HepG2 (cell line): ENCODE measurements at regions not wholly inside any gene's neighbourhood (a gene's known extent, or its start where the extent isn't known, plus 50 kb on each side); places are given as distances from the start of the nearest gene placed in this dataset.

Experiments
- ATAC-seq: fragments of 200-7000 bp; cut with Tn5 transposase; 3 replicates; pipeline ENCODE4 v1.9.1; 2020; ENCODE audit warnings: mild to moderate bottlenecking, moderate library complexity
- BruUV-seq: library from RNA; stranded (reverse); fragments of 400-500 nt; replicated peaks from 2 replicates; lab custom pipeline; 2021; lab: Mats Ljungman, UMichigan
- CTCF ChIA-PET: fragments of 300-600 bp; formaldehyde crosslinking; extraction: SDS; loops from one replicate; lab custom pipeline; 2021; ENCODE audit warnings: low total read pairs, inconsistent platforms, low intra/inter-chr PET ratio; lab: Yijun Ruan, JAX
- POLR2A ChIA-PET: fragments of 350-600 bp; sonication (Branson Sonifier 250); formaldehyde crosslinking; loops from one replicate; lab custom pipeline; 2020; ENCODE audit warnings: antibody characterized with exemption, inconsistent platforms; lab: Yijun Ruan, JAX
- DNase-seq: peaks from one replicate; pipeline ENCODE4 v3.0.0-alpha.2; 2015; ENCODE audit warnings: low spot score
- FAIRE-seq: peaks from 3 replicates; lab custom pipeline; 2011; peaks lifted over from hg19 to GRCh38; lab: Jason Lieb, UNC
- H2AFZ ChIP-seq: one replicate; pipeline ENCODE4 v1.6.1; 2011; ENCODE audit warnings: low read length, inconsistent platforms
- H3K27ac ChIP-seq: fragments of 300-600 bp; 3 replicates; pipeline ENCODE4 v1.8.0; 2011; ENCODE audit warnings: mixed run types, mild to moderate bottlenecking, mixed read lengths, low read length, inconsistent platforms; ENCODE audit not compliant: insufficient read depth; ENCODE audit errors: extremely low read length
- H3K27me3 ChIP-seq, 2 experiments: fragments of 200-600 bp in 1 of 2; 2 replicates in 1 of 2; 3 replicates in 1 of 2; pipeline versions ENCODE4 v1.6.0 to v1.8.0; 2011; ENCODE audit warnings: low read length in 2 of 2, mild to moderate bottlenecking in 2 of 2, moderate library complexity in 2 of 2, inconsistent platforms in 1 of 2; ENCODE audit not compliant: insufficient read depth in 2 of 2, control insufficient read depth in 1 of 2
- H3K36me3 ChIP-seq, 2 experiments: fragments of 200-600 bp in 1 of 2; replicated peaks in 1 of 2; 2 replicates in 1 of 2; 3 replicates in 1 of 2; pipeline versions ENCODE4 v1.5.1 to v1.8.0; 2011; ENCODE audit warnings: low read length in 2 of 2, inconsistent platforms in 1 of 2; ENCODE audit not compliant: insufficient read depth in 2 of 2, control insufficient read depth in 1 of 2
- H3K4me1 ChIP-seq: 2 replicates; pipeline ENCODE4 v1.5.1; 2012; ENCODE audit warnings: low read length, inconsistent platforms; ENCODE audit not compliant: insufficient read depth
- H3K4me2 ChIP-seq: 2 replicates; pipeline ENCODE4 v1.6.0; 2011; ENCODE audit warnings: low read depth, low read length, inconsistent platforms
- H3K4me3 ChIP-seq, 3 experiments: fragments of 200-600 bp in 1 of 3; sonication (generic), shearing (Covaris generic) in 1 of 3; replicated peaks in 1 of 3; 2 replicates each; pipeline ENCODE4 v1.5.1; 2011 to 2016; ENCODE audit warnings: low read length in 3 of 3, inconsistent platforms in 2 of 3, low read depth in 2 of 3, mild to moderate bottlenecking in 2 of 3, control low read depth in 1 of 3, mixed read lengths in 1 of 3; ENCODE audit not compliant: insufficient read depth in 1 of 3
- H3K79me2 ChIP-seq: one replicate; pipeline ENCODE4 v1.6.1; 2011; ENCODE audit warnings: low read length, inconsistent platforms; ENCODE audit not compliant: insufficient read depth
- H3K9ac ChIP-seq: 2 replicates; pipeline ENCODE4 v1.6.0; 2011; ENCODE audit warnings: mild to moderate bottlenecking, low read depth, low read length, inconsistent platforms; ENCODE audit not compliant: insufficient read depth
- H3K9me3 ChIP-seq: 2 replicates; pipeline ENCODE4 v1.5.1; 2012; ENCODE audit warnings: mild to moderate bottlenecking, low read length
- H4K20me1 ChIP-seq: 2 replicates; pipeline ENCODE4 v1.6.0; 2011; ENCODE audit warnings: inconsistent platforms, mild to moderate bottlenecking, low read length, moderate library complexity; ENCODE audit not compliant: insufficient read depth
- BHLHE40 ChIP-seq: IDR thresholded peaks from 2 replicates; pipeline ENCODE4 v1.6.1; 2011; ENCODE audit warnings: low read length, improper control_type of control experiment
- CBX1 ChIP-seq: IDR thresholded peaks from one replicate; pipeline ENCODE4 v1.6.1; 2016; ENCODE audit warnings: antibody characterized with exemption, low read depth
- FOSL1 ChIP-seq: sonication (generic); formaldehyde crosslinking; IDR thresholded peaks from 2 replicates; pipeline ENCODE4 v1.9.0; 2021; ENCODE audit warnings: missing genetic modification reagents, borderline replicate concordance
- GLMP ChIP-seq: sonication (generic); formaldehyde crosslinking; IDR thresholded peaks from 2 replicates; pipeline ENCODE4 v1.9.0; 2021; ENCODE audit warnings: missing genetic modification reagents, mild to moderate bottlenecking, borderline replicate concordance
- MAFK ChIP-seq, 2 experiments: IDR thresholded peaks in 1 of 2; conservative IDR thresholded peaks in 1 of 2; 2 replicates each; pipeline ENCODE4 v1.6.1; 2011; ENCODE audit warnings: improper control_type of control experiment in 2 of 2, low read length in 2 of 2
- PLRG1 ChIP-seq: fragments of 450-650 bp; conservative IDR thresholded peaks from 2 replicates; pipeline ENCODE4 v1.6.1; 2016
- RFXAP ChIP-seq: sonication (generic); formaldehyde crosslinking; IDR thresholded peaks from 2 replicates; pipeline ENCODE4 v1.4.0; 2020; ENCODE audit warnings: missing genetic modification reagents, borderline replicate concordance
- SRY ChIP-seq: sonication (generic); formaldehyde crosslinking; IDR thresholded peaks from 2 replicates; pipeline ENCODE4 v1.8.0; 2022; ENCODE audit warnings: mild to moderate bottlenecking, missing genetic modification reagents
- XRCC5 ChIP-seq: fragments of 200-400 bp; formaldehyde crosslinking; optimal IDR thresholded peaks from 2 replicates; pipeline ENCODE3; 2017; ENCODE audit warnings: mild to moderate bottlenecking, low read length
- ZBTB34 ChIP-seq: sonication (generic); formaldehyde crosslinking; IDR thresholded peaks from 2 replicates; pipeline ENCODE4 v1.8.0; 2022; ENCODE audit warnings: mild to moderate bottlenecking, missing genetic modification reagents
- ZNF20 ChIP-seq: sonication (generic); formaldehyde crosslinking; IDR thresholded peaks from 2 replicates; pipeline ENCODE4 v1.4.0; 2020; ENCODE audit warnings: mild to moderate bottlenecking, moderate library complexity, missing genetic modification reagents
- ZNF468 ChIP-seq: sonication (generic); formaldehyde crosslinking; IDR thresholded peaks from 2 replicates; pipeline ENCODE4 v1.8.0; 2022; ENCODE audit warnings: mild to moderate bottlenecking, moderate library complexity, missing genetic modification reagents
- ZNF761 ChIP-seq: sonication (generic); formaldehyde crosslinking; conservative IDR thresholded peaks from 2 replicates; pipeline ENCODE4 v1.4.0; 2020; ENCODE audit warnings: mild to moderate bottlenecking, missing genetic modification reagents
- ZXDC ChIP-seq: sonication (generic); formaldehyde crosslinking; IDR thresholded peaks from 2 replicates; pipeline ENCODE4 v1.5.0; 2020; ENCODE audit warnings: mild to moderate bottlenecking, missing genetic modification reagents
- WGBS: methylation state at CpG from one replicate; pipeline ENCODE4 v1.1.6; 2017; ENCODE audit warnings: low lambda C conversion rate; 5-methylcytosine and 5-hydroxymethylcytosine counted together
- in situ Hi-C: cut with HindIII; loops from 2 replicates; pipeline ENCODE4 v1.10.0; 2017; ENCODE audit warnings: low pct_unique_long_range_greater_than_20kb; ENCODE audit not compliant: extremely low pct_ligation_motif_present
- intact Hi-C: fragments of 100-400 bp; cut with micrococcal nuclease; formaldehyde crosslinking; loops from one replicate; pipeline ENCODE4 v1.10.0; 2022; ENCODE audit not compliant: unreplicated experiment
- TF ChIP-seq, protein P1 (sequence below): IDR thresholded peaks from 2 replicates; pipeline ENCODE4 v1.6.1; 2012; ENCODE audit warnings: low read length, improper control_type of control experiment

- no peak for TF ChIP-seq ZBTB34 (CRISPR knock-in tag)
- TF ChIP-seq GLMP (CRISPR knock-in tag), result no peak
- TF ChIP-seq SRY, result no peak
- no peak for TF ChIP-seq PLRG1
- no peak for TF ChIP-seq ZNF761 (CRISPR knock-in tag)
- no peak for TF ChIP-seq ZNF20
- TF ChIP-seq, protein P1, sequence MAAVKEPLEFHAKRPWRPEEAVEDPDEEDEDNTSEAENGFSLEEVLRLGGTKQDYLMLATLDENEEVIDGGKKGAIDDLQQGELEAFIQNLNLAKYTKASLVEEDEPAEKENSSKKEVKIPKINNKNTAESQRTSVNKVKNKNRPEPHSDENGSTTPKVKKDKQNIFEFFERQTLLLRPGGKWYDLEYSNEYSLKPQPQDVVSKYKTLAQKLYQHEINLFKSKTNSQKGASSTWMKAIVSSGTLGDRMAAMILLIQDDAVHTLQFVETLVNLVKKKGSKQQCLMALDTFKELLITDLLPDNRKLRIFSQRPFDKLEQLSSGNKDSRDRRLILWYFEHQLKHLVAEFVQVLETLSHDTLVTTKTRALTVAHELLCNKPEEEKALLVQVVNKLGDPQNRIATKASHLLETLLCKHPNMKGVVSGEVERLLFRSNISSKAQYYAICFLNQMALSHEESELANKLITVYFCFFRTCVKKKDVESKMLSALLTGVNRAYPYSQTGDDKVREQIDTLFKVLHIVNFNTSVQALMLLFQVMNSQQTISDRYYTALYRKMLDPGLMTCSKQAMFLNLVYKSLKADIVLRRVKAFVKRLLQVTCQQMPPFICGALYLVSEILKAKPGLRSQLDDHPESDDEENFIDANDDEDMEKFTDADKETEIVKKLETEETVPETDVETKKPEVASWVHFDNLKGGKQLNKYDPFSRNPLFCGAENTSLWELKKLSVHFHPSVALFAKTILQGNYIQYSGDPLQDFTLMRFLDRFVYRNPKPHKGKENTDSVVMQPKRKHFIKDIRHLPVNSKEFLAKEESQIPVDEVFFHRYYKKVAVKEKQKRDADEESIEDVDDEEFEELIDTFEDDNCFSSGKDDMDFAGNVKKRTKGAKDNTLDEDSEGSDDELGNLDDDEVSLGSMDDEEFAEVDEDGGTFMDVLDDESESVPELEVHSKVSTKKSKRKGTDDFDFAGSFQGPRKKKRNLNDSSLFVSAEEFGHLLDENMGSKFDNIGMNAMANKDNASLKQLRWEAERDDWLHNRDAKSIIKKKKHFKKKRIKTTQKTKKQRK, result no peak
Measured at GRCh38 chr3:154690413-154690812, 260.4 kb upstream of the GPR149 start (continued).

DNA sequence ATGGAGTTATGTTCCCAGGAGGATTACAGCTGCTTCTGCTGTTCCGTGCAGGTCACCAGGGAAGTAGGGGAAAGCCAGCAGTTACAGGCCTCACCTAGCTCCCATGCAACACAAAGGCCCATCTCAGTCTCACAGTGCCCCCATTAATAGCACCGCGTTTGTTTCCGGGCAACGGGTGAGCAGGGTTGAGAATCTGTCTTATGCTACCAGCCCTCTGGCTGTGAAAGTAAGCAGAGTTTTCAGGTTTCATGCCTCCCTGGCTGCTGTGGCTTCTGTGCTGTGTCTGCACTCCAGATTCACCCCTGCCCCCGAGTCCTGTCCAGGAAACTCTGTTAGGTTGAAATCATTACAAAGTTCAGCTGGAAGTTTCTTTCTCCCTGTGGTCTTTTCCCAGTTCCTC, 254.4 kb upstream of the GPR149 start:
- H3K4me2 ChIP-seq, result no peak overlapping the region
- FAIRE-seq (no peak), DNase-seq (no peak), ATAC-seq (no peak)
- H3K4me3 ChIP-seq, result no peak overlapping the region
- no peak overlapping the region for H2AFZ ChIP-seq
- intact Hi-C loops, result loop anchor here (10.0 kb wide), 1 partner anchor 640 kb away; no protein-coding TSS in a partner anchor
- no peaks in the 10 kb centered on the region for H3K27me3 ChIP-seq
- H3K79me2 ChIP-seq, result no peaks in the 10 kb centered on the region
- WGBS, result 41% methylated on average over 4 of the region's 6 CpGs
- in situ Hi-C loops, result no loop called here
- no peaks in the 10 kb centered on the region for H3K36me3 ChIP-seq
- no peak overlapping the region for H3K9ac ChIP-seq
- no peaks in the 10 kb centered on the region for H4K20me1 ChIP-seq
- no peak overlapping the region for H3K27ac ChIP-seq
- no TSS peak for BruUV-seq
- ChIA-PET CTCF (no interaction called here), POLR2A (no interaction called here)
- H3K9me3 ChIP-seq, result no peaks in the 10 kb centered on the region
- no peaks in the 10 kb centered on the region for H3K4me1 ChIP-seq
- TF ChIP-seq ZXDC (CRISPR knock-in tag), result no peak
- no peak for TF ChIP-seq RFXAP (CRISPR knock-in tag)
- no peak for TF ChIP-seq FOSL1 (CRISPR knock-in tag)
- TF ChIP-seq MAFK (conservative IDR thresholded peaks at IDR 0.05 in 1 of 2, IDR thresholded peaks at IDR 0.05 in 1 of 2; ENCODE audit: low read length in 2 of 2), result no peak
- TF ChIP-seq BHLHE40, result no peak
- no peak for TF ChIP-seq ZNF468 (CRISPR knock-in tag)
- TF ChIP-seq CBX1, result no peak
- TF ChIP-seq XRCC5, result no peak
